NOMO-1 (cell line): ENCODE measurements at regions not wholly inside any gene's neighbourhood (a gene's known extent, or its start where the extent isn't known, plus 50 kb on each side); places are given as distances from the start of the nearest gene placed in this dataset.
"Not testable (repeated sequence)": the region's sequence is repeated elsewhere in the genome, so short reads cannot be mapped to it uniquely, and the experiment has no call there.

Source experiments
- DNase-seq, 2 experiments: peaks; one replicate each; lab custom pipeline; 2025; ENCODE audit not compliant: unreplicated experiment in 2 of 2; lab: John Stamatoyannopoulos, UW

- DNase-seq, result no peak
Measured at GRCh38 chr2:47964277-47964676, 58.0 kb upstream of the FBXO11 start.

DNA sequence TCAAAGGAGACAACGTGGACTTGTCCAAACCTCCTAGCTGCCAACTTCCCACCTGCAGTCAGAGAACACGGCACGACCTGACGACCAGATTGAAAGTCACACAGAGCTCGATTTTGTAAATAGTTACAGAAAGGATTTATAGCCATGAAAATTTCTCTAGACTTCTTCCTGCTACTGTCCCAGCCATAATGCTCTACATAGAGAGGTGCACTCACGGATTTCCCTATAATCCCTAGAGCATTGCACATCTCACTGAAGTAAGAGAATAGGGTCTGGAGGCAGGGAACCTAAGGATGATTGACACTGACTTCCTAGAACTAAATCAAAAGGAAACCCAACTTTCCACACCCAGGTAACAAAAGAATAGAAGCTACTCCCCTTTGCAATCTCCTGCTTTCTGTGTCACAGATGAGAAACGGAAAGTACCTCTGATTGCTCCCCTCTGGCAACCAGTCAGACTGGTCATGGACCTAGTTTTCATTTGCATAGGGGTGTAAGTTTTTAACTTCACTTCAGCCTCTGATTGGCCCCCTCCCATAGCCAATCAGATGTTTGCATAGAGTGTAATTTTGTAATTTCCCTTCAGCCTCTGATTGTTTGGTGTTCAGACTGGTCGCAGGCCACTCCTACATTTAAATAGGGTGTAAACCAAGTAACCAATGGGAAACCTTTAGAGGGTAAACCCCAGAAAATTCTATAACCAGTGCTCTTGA lies 58.6 kb upstream of the FBXO11 start:
- no peak for DNase-seq

DNA sequence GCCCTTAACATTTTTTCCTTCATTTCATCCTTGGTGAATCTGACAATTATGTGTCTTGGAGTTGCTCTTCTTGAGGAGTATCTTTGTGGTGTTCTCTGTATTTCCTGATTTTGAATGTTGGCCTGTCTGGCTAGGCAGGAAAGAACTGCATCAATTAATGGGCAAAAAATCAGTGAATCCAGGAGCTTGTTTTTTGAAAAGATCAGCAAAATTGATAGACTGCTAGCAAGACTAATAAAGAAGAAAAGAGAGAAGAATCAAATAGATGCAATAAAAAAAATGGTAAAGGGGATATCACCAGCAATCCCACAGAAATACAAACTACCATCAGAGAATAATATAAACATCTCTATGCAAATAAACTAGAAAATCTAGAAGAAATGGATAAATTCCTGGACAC lies 70.4 kb upstream of the FBXO11 start:
- not testable (repeated sequence) for DNase-seq

GRCh38 chr2:47984041-47984440 lies 77.7 kb upstream of the FBXO11 start:
- DNase-seq, result no peak

DNA sequence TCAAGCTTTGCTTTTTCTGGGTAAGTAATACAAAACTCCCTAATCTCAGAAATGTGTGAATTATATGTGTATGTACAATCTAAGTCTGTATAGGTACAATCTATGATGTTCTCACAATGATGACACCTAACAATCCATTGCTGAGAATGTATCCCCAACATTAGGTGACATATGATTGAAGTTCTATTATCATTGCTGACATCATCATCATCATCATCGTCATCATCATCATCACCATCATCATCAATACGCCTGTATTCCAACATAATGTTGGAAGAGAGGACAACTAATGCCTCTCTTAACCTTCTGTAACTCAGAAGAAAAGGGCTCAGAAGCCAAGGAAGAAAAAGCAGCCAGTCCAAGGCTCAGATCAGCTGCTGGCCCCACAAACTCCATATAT lies 84.2 kb upstream of the FBXO11 start:
- DNase-seq, result no peak

- DNase-seq, result no peak
Measured at GRCh38 chr2:47992671-47993070, 86.4 kb upstream of the FBXO11 start.

GRCh38 chr2:47996808-47997207 lies 90.5 kb upstream of the FBXO11 start:
- DNase-seq, result no peak

DNA sequence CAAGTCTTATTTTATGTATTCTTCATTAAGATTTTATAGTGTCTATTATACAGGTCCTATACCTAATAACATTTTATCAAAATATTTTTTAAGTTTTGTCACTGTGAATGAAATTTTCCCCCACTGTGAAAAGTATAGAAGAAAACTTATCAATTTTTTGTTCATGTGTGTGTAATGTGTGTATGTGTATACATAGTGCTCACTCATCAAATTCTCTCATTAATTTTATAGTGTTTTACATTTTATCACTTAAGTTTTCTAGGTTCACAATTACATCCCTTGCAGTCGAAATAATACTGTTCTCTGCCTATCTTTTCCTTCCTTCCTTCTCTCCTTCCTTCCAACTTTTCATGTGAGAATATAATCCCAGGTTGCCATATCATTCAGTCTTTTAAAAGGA lies 93.2 kb upstream of the FBXO11 start:
- no peak for DNase-seq

GRCh38 chr2:48001498-48001897 lies 95.2 kb upstream of the FBXO11 start:
- DNase-seq, result no peak

GRCh38 chr2:48006094-48006493 lies 99.8 kb upstream of the FBXO11 start:
- DNase-seq, result no peak

GRCh38 chr2:48007699-48008268 lies 101.5 kb upstream of the FBXO11 start:
- DNase-seq, result no peak

- peak in 1 of 2 experiments; percentile 18 for DNase-seq
Measured at GRCh38 chr2:48009256-48009655, 103.0 kb upstream of the FBXO11 start.

- DNase-seq, result no peak
Measured at GRCh38 chr2:48015421-48015820, 109.1 kb upstream of the FBXO11 start.

DNA sequence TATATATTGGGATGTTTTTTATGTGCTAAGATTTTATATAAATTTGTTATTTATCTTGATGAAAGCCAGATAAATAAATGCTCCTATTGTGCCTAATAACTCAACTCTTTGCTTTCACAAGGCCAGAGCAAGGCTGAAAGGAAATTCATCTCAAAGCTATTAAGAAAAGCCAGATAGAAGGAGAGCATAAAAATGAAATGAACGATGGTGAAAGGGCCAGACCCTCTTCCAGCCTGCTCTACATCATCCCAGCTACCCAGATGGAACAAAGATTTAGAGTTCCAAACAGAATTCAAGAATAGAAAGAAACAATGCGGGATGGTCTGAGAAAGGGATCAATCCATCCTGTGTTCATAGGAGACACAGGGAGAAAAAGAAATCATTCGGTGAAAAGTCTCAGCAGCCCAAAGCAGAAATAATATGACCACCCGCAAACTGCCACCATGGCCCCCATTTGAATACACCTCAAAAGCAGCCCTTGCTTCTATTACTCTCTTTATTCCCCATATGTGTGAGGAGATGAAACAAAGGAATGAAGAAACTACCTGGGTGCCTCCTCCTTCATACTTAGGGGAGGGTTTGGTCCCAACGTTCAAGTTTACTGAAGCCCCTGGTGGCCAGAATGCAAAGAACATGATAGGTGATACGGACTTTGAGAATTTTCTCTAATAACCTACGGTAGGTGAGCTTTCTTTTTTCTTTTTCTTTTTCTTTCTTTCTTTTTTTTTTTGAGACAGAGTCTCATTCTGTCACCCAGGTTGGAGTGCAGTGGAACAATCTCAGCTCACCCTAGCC lies 110.1 kb upstream of the FBXO11 start:
- no peak for DNase-seq

- no peak for DNase-seq
Measured at GRCh38 chr2:48017136-48017535, 110.8 kb upstream of the FBXO11 start.

DNA sequence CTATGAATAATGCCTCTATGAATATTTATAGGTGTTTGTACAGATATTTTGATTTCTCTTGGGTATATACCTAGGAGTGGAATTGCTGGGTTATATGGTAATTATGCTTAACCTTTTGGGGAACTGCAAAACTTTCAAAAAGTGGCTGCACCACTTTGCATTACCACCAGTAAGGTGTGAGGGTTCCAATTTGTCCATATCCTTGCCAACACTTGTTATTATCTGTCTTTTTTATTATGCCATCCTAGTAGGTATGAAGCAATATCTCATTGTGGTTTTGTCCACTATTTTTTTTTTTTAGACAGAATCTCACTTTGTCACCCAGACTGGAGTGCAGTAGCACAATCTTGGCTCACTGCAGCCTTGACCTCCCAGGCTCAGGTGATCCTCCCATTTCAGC lies 112.2 kb upstream of the FBXO11 start:
- DNase-seq, result no peak

DNA sequence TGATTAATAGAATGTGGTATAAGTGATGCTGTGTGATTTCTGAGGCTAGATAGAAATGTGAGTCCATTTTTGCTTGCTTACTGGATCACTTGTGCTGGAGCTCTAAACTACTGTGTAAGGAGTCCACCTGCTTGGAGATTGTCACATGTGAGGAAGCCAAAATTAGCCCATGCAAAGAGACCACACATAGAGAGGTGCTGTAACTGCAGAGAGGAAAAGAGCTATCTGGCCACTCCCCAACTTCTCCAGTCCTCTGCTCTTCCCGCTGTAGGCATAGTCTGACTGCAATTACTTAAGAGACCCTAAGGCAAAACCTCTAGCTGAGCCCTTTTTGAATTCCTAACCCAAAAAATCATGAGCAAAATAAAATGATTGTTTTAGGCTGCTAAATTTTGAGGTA lies 120.6 kb upstream of the FBXO11 start:
- no peak for DNase-seq

GRCh38 chr2:48032765-48033164 lies 126.5 kb upstream of the FBXO11 start:
- DNase-seq, result no peak

DNA sequence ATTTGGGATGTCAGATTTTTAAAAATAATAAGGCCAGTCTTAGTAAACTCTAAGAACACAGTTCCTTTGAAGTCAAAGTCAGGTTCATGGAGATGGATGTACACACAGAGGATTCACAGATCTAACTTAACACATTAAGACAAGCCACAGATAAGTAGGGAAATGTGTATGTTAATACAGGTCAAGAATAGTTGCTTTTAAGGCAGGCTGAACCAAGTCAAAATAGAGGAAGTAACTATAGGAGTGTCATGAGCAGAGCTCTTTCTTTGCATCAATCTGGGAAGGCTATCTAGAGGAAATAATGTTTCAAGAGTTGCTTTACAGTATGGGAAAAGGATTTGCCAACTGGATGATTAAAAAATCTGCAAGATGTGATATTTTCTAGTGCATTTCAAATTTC lies 128.0 kb upstream of the FBXO11 start:
- peak in 1 of 2 experiments; percentile 37 for DNase-seq

GRCh38 chr2:48036312-48036711 lies 130.0 kb upstream of the FBXO11 start:
- no peak for DNase-seq

DNA sequence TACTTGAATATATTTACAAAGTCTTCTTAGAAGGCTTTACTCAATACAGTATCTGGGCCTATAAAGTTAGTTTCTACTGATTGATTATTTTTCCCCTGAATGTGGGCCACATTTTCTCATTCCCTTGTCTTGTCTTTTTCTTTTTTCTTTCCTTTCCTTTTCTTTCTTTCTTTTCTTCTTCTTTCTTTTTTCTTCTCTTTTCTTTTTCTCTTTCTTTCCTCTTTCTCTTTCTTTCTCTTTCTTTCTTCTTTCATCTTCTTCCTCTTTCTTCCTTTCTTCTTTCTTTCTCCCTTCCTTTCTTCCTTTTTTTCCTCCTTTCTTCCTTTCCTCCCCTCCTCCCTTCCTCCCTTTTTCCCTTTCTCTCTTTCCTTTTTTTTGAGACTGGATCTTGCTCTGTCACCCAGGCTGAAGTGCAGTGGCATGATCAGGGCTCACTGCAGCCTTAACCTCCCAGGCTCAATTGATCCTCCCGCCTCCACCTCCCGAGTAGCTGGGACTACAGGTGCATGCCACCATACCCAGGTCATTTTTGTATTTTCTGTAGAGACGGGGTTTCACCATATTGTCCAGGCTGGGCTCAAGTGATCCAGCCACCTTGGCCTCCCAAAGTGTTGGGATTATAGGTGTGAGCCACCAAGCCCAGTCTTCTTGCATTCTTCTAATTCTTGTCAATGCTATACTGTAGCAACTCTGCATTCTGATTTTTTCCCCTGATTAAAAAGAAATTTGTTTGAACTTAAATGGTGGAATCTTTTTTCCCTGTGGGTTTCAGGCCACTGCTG lies 133.1 kb upstream of the FBXO11 start:
- DNase-seq, result no peak
